HL-60 (cell line): ENCODE measurements at regions not wholly inside any gene's neighbourhood (a gene's known extent, or its start where the extent isn't known, plus 50 kb on each side); places are given as distances from the start of the nearest gene placed in this dataset.

Source experiments
- DNase-seq, 2 experiments: peaks; one replicate each; pipeline ENCODE4 v3.0.0-alpha.2; 2010 to 2020; ENCODE audit warnings: low read depth in 1 of 2, low spot score in 1 of 2
- H3K27ac ChIP-seq: fragments of 250-450 bp; sonication (Bioruptor Pico); replicated peaks from 2 replicates; pipeline ENCODE4 v1.5.1; 2020; ENCODE audit warnings: mild to moderate bottlenecking, moderate library complexity
- H3K27me3 ChIP-seq: fragments of 250-450 bp; sonication (Bioruptor Pico); 2 replicates; pipeline ENCODE4 v1.5.1; 2021; ENCODE audit warnings: mild to moderate bottlenecking, moderate library complexity; ENCODE audit not compliant: insufficient read depth, poor library complexity, severe bottlenecking
- H3K4me3 ChIP-seq: replicated peaks from 2 replicates; pipeline ENCODE4 v1.5.1; 2011; ENCODE audit warnings: mild to moderate bottlenecking, control low read depth, low read length; ENCODE audit not compliant: insufficient read depth
- CTCF ChIP-seq: IDR thresholded peaks from one replicate; pipeline ENCODE4 v1.5.1; 2011; ENCODE audit warnings: low read length, control low read depth, inconsistent platforms; ENCODE audit not compliant: insufficient read depth
- GABPA ChIP-seq: IDR thresholded peaks from 2 replicates; pipeline ENCODE4 v1.6.1; 2012; ENCODE audit warnings: low read depth
- POLR2AphosphoS5 ChIP-seq: IDR thresholded peaks from 2 replicates; pipeline ENCODE4 v1.6.1; 2012; ENCODE audit warnings: low read depth
- REST ChIP-seq: IDR thresholded peaks from 2 replicates; pipeline ENCODE4 v1.6.1; 2012; ENCODE audit warnings: low read depth; ENCODE audit not compliant: insufficient replicate concordance
- SPI1 ChIP-seq: IDR thresholded peaks from 2 replicates; pipeline ENCODE4 v1.6.1; 2012; ENCODE audit warnings: low read depth, mild to moderate bottlenecking, borderline replicate concordance

- no peak for DNase-seq
- TF ChIP-seq SPI1 = no peak
- no peak for TF ChIP-seq GABPA
- no peak for TF ChIP-seq REST
- TF ChIP-seq CTCF = no peak
- no peak for TF ChIP-seq POLR2AphosphoS5
- no peaks in the 10 kb centered on the region for H3K27me3 ChIP-seq
- no peak overlapping the region for H3K27ac ChIP-seq
- no peak overlapping the region for H3K4me3 ChIP-seq
Measured at GRCh38 chr9:82127465-82127864, 138.9 kb downstream of the SPATA31D1 start.

GRCh38 chr9:82128011-82128696 lies 139.6 kb downstream of the SPATA31D1 start:
- Histone ChIP-seq H3K27ac (no peak overlapping the region), H3K4me3 (no peak overlapping the region), H3K27me3 (no peaks in the 10 kb centered on the region)
- TF ChIP-seq REST (no peak), CTCF (no peak), SPI1 (no peak), POLR2AphosphoS5 (no peak)
- no peak for DNase-seq

- no peak for TF ChIP-seq GABPA
- no peak for TF ChIP-seq SPI1
- TF ChIP-seq POLR2AphosphoS5 = no peak
- TF ChIP-seq REST = no peak
- no peak for TF ChIP-seq CTCF
Measured at GRCh38 chr9:82129708-82130107, 141.1 kb downstream of the SPATA31D1 start.

More at GRCh38 chr9:82129708-82130107, 141.1 kb downstream of the SPATA31D1 start:
- Histone ChIP-seq H3K27ac (no peak overlapping the region), H3K4me3 (no peak overlapping the region), H3K27me3 (no peaks in the 10 kb centered on the region)
- no peak for DNase-seq
